PFSK-1 (cell line): ENCODE measurements at regions not wholly inside any gene's neighbourhood (a gene's known extent, or its start where the extent isn't known, plus 50 kb on each side); places are given as distances from the start of the nearest gene placed in this dataset.

ENCODE experiments used
- FOXP2 ChIP-seq: optimal IDR thresholded peaks from 2 replicates; pipeline ENCODE3; 2011; ENCODE audit warnings: borderline replicate concordance, control low read depth, inconsistent platforms; ENCODE audit not compliant: insufficient read depth; ENCODE audit errors: extremely low read length, extremely low read depth
- POLR2AphosphoS5 ChIP-seq: IDR thresholded peaks from 2 replicates; pipeline ENCODE4 v1.6.1; 2012; ENCODE audit warnings: low read depth, mild to moderate bottlenecking, control low read depth, low read length, moderate library complexity
- TAF1 ChIP-seq: IDR thresholded peaks from 2 replicates; pipeline ENCODE4 v1.6.1; 2012; ENCODE audit warnings: low read length, control low read depth, borderline replicate concordance; ENCODE audit not compliant: insufficient read depth
- TF ChIP-seq, protein P1 (sequence below), 2 experiments: IDR thresholded peaks; 2 replicates each; pipeline versions ENCODE4 v1.6.1 to v1.8.0; 2011 to 2012; ENCODE audit warnings: low read depth in 2 of 2, low read length in 2 of 2, control low read depth in 1 of 2, inconsistent platforms in 1 of 2, mild to moderate bottlenecking in 1 of 2, moderate library complexity in 1 of 2; ENCODE audit not compliant: insufficient read depth in 1 of 2

GRCh38 chr2:215531284-215531683 lies 95.4 kb upstream of the FN1 start:
- TF ChIP-seq POLR2AphosphoS5 (no peak), TAF1 (no peak), FOXP2 (no peak)
- TF ChIP-seq, protein P1, sequence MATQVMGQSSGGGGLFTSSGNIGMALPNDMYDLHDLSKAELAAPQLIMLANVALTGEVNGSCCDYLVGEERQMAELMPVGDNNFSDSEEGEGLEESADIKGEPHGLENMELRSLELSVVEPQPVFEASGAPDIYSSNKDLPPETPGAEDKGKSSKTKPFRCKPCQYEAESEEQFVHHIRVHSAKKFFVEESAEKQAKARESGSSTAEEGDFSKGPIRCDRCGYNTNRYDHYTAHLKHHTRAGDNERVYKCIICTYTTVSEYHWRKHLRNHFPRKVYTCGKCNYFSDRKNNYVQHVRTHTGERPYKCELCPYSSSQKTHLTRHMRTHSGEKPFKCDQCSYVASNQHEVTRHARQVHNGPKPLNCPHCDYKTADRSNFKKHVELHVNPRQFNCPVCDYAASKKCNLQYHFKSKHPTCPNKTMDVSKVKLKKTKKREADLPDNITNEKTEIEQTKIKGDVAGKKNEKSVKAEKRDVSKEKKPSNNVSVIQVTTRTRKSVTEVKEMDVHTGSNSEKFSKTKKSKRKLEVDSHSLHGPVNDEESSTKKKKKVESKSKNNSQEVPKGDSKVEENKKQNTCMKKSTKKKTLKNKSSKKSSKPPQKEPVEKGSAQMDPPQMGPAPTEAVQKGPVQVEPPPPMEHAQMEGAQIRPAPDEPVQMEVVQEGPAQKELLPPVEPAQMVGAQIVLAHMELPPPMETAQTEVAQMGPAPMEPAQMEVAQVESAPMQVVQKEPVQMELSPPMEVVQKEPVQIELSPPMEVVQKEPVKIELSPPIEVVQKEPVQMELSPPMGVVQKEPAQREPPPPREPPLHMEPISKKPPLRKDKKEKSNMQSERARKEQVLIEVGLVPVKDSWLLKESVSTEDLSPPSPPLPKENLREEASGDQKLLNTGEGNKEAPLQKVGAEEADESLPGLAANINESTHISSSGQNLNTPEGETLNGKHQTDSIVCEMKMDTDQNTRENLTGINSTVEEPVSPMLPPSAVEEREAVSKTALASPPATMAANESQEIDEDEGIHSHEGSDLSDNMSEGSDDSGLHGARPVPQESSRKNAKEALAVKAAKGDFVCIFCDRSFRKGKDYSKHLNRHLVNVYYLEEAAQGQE (IDR thresholded peaks at IDR 0.05; ENCODE audit: insufficient read depth in 1 of 2, low read depth in 2 of 2, low read length in 2 of 2): no peak
